Neural cell (in vitro differentiated cells): ENCODE measurements at regions not wholly inside any gene's neighbourhood (a gene's known extent, or its start where the extent isn't known, plus 50 kb on each side); places are given as distances from the start of the nearest gene placed in this dataset.
A peak's percentile ranks its signal among the peaks of the same experiment; 100 is the strongest.

Experiments
- H2AFZ ChIP-seq: fragments of 200-600, 300-800 bp; sonication (generic), shearing (Covaris generic); 2 replicates; pipeline ENCODE4 v1.6.0; 2014; ENCODE audit warnings: low read depth, mild to moderate bottlenecking, antibody characterized with exemption, low read length, moderate library complexity
- H3F3A ChIP-seq: fragments of 200-600 bp; shearing (Covaris generic); 2 replicates; pipeline ENCODE4 v1.6.1; 2016; ENCODE audit warnings: mild to moderate bottlenecking, moderate library complexity, mixed read lengths, antibody characterized with exemption, low read length; ENCODE audit not compliant: insufficient read depth, poor library complexity, severe bottlenecking
- H3K27ac ChIP-seq: fragments of 200-600, 300-800 bp; sonication (generic), shearing (Covaris generic); 2 replicates; pipeline ENCODE4 v1.5.1; 2014; ENCODE audit warnings: mild to moderate bottlenecking, low read length, moderate library complexity
- H3K27me3 ChIP-seq: fragments of 300-800, 200-600 bp; sonication (generic), shearing (Covaris generic); 2 replicates; pipeline ENCODE4 v1.6.0; 2014; ENCODE audit warnings: mild to moderate bottlenecking, low read depth, low read length, moderate library complexity; ENCODE audit not compliant: insufficient read depth
- H3K36me3 ChIP-seq: fragments of 300-800, 200-600 bp; sonication (generic), shearing (Covaris generic); 2 replicates; pipeline ENCODE4 v1.5.1; 2014; ENCODE audit warnings: mild to moderate bottlenecking, antibody characterized with exemption, low read length, moderate library complexity; ENCODE audit not compliant: insufficient read depth
- H3K4me2 ChIP-seq: fragments of 300-800, 200-600 bp; sonication (generic), shearing (Covaris generic); 2 replicates; pipeline ENCODE4 v1.6.0; 2014; ENCODE audit warnings: mild to moderate bottlenecking, low read length
- H3K4me3 ChIP-seq: fragments of 300-800, 200-600 bp; sonication (generic), shearing (Covaris generic); 2 replicates; pipeline ENCODE4 v1.5.1; 2014; ENCODE audit warnings: mild to moderate bottlenecking, low read length, moderate library complexity
- H3K79me2 ChIP-seq: fragments of 200-600 bp; shearing (Covaris generic); replicated peaks from 2 replicates; pipeline ENCODE4 v1.6.0; 2014; ENCODE audit warnings: mild to moderate bottlenecking, low read length, moderate library complexity; ENCODE audit not compliant: insufficient read depth
- H3K9ac ChIP-seq: fragments of 300-800, 200-600 bp; sonication (generic), shearing (Covaris generic); 2 replicates; pipeline ENCODE4 v1.6.1; 2016; ENCODE audit warnings: mild to moderate bottlenecking, low read length, mixed read lengths
- H3K9me2 ChIP-seq: fragments of 200-600 bp; shearing (Covaris generic); 2 replicates; pipeline ENCODE4 v1.6.1; 2016; ENCODE audit warnings: mild to moderate bottlenecking, low read length, mixed read lengths; ENCODE audit not compliant: insufficient read depth
- H3K9me3 ChIP-seq: fragments of 200-600, 300-800 bp; sonication (generic), shearing (Covaris generic); 2 replicates; pipeline ENCODE4 v1.6.1; 2016; ENCODE audit warnings: mild to moderate bottlenecking, mixed run types, low read length, moderate library complexity, mixed read lengths
- H4K20me1 ChIP-seq: fragments of 200-600 bp; shearing (Covaris generic); 2 replicates; pipeline ENCODE4 v1.6.1; 2016; ENCODE audit warnings: mild to moderate bottlenecking, mixed run types; ENCODE audit not compliant: insufficient read depth
- EP300 ChIP-seq: fragments of 450-650 bp; conservative IDR thresholded peaks from 2 replicates; pipeline ENCODE4 v1.6.1; 2014; ENCODE audit warnings: antibody characterized with exemption, mild to moderate bottlenecking, moderate library complexity; ENCODE audit not compliant: poor library complexity, severe bottlenecking
- EZH2 ChIP-seq: fragments of 200-600, 300-800 bp; shearing (Covaris generic), sonication (generic); IDR thresholded peaks from 2 replicates; pipeline ENCODE4 v1.6.1; 2014; ENCODE audit warnings: antibody characterized with exemption, low read length, borderline replicate concordance, mild to moderate bottlenecking; ENCODE audit not compliant: insufficient read depth, poor library complexity, severe bottlenecking
- MXI1 ChIP-seq: fragments of 450-650 bp; conservative IDR thresholded peaks from 2 replicates; pipeline ENCODE4 v1.6.1; 2014; ENCODE audit warnings: antibody characterized with exemption, mild to moderate bottlenecking; ENCODE audit not compliant: poor library complexity, severe bottlenecking
- POLR2AphosphoS5 ChIP-seq: IDR thresholded peaks from 2 replicates; pipeline ENCODE4 v1.6.1; 2012
- RAD21 ChIP-seq: fragments of 450-650 bp; conservative IDR thresholded peaks from 2 replicates; pipeline ENCODE4 v1.6.1; 2014; ENCODE audit warnings: antibody characterized with exemption, mild to moderate bottlenecking, moderate library complexity
- SMC3 ChIP-seq: fragments of 450-650 bp; conservative IDR thresholded peaks from 2 replicates; pipeline ENCODE4 v1.6.1; 2014; ENCODE audit warnings: antibody characterized with exemption, mild to moderate bottlenecking, moderate library complexity; ENCODE audit not compliant: poor library complexity
- TAF1 ChIP-seq: IDR thresholded peaks from 2 replicates; pipeline ENCODE4 v1.6.1; 2012; ENCODE audit warnings: low read depth
- TF ChIP-seq, protein P1 (sequence below): IDR thresholded peaks from 2 replicates; pipeline ENCODE4 v1.6.1; 2012; ENCODE audit warnings: borderline replicate concordance
- TF ChIP-seq, protein P2 (sequence below): fragments of 450-650 bp; IDR thresholded peaks from 2 replicates; pipeline ENCODE4 v1.5.1; 2014; ENCODE audit warnings: antibody characterized with exemption, mild to moderate bottlenecking, moderate library complexity; ENCODE audit not compliant: poor library complexity, severe bottlenecking

DNA sequence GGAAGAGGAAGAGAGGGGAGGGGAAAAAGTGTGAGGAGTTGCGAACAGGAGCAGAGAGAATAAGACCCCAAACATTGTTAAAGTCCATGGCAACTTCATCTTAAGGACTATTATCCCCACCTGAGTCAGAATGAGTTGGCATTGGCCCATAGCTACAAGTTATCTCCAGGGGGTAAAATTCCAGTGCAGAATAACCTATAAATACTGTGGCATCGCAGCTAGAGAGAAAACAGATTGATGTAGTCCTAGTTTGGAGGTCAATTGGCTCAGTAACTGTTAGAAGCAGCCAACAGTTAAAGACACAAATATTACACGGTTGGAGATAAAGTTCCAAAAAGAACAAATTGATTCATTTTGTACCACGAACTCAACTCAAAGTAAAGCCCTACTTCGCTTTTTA, 313.9 kb upstream of the CCDC54 start:
- Histone ChIP-seq H3K9me3 (no peaks in the 10 kb centered on the region), H3K4me3 (no peak overlapping the region), H3K27me3 (no peaks in the 10 kb centered on the region), H4K20me1 (no peaks in the 10 kb centered on the region), H3K36me3 (no peaks in the 10 kb centered on the region), H3K4me2 (no peak overlapping the region), H3K27ac (no peak overlapping the region), H3K9ac (no peak overlapping the region), H3K79me2 (no peaks in the 10 kb centered on the region), H2AFZ (no peak overlapping the region), H3F3A (no peaks in the 10 kb centered on the region), H3K9me2 (no peaks in the 10 kb centered on the region)
- TF ChIP-seq POLR2AphosphoS5, result no peak
- TF ChIP-seq MXI1, result no peak
- TF ChIP-seq EZH2, result no peak
- TF ChIP-seq SMC3, result no peak
- no peak for TF ChIP-seq EP300
- TF ChIP-seq, protein P1, sequence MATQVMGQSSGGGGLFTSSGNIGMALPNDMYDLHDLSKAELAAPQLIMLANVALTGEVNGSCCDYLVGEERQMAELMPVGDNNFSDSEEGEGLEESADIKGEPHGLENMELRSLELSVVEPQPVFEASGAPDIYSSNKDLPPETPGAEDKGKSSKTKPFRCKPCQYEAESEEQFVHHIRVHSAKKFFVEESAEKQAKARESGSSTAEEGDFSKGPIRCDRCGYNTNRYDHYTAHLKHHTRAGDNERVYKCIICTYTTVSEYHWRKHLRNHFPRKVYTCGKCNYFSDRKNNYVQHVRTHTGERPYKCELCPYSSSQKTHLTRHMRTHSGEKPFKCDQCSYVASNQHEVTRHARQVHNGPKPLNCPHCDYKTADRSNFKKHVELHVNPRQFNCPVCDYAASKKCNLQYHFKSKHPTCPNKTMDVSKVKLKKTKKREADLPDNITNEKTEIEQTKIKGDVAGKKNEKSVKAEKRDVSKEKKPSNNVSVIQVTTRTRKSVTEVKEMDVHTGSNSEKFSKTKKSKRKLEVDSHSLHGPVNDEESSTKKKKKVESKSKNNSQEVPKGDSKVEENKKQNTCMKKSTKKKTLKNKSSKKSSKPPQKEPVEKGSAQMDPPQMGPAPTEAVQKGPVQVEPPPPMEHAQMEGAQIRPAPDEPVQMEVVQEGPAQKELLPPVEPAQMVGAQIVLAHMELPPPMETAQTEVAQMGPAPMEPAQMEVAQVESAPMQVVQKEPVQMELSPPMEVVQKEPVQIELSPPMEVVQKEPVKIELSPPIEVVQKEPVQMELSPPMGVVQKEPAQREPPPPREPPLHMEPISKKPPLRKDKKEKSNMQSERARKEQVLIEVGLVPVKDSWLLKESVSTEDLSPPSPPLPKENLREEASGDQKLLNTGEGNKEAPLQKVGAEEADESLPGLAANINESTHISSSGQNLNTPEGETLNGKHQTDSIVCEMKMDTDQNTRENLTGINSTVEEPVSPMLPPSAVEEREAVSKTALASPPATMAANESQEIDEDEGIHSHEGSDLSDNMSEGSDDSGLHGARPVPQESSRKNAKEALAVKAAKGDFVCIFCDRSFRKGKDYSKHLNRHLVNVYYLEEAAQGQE, result no peak
- TF ChIP-seq, protein P2, sequence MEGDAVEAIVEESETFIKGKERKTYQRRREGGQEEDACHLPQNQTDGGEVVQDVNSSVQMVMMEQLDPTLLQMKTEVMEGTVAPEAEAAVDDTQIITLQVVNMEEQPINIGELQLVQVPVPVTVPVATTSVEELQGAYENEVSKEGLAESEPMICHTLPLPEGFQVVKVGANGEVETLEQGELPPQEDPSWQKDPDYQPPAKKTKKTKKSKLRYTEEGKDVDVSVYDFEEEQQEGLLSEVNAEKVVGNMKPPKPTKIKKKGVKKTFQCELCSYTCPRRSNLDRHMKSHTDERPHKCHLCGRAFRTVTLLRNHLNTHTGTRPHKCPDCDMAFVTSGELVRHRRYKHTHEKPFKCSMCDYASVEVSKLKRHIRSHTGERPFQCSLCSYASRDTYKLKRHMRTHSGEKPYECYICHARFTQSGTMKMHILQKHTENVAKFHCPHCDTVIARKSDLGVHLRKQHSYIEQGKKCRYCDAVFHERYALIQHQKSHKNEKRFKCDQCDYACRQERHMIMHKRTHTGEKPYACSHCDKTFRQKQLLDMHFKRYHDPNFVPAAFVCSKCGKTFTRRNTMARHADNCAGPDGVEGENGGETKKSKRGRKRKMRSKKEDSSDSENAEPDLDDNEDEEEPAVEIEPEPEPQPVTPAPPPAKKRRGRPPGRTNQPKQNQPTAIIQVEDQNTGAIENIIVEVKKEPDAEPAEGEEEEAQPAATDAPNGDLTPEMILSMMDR, result no peak
- TF ChIP-seq TAF1, result no peak
- no peak for TF ChIP-seq RAD21

DNA sequence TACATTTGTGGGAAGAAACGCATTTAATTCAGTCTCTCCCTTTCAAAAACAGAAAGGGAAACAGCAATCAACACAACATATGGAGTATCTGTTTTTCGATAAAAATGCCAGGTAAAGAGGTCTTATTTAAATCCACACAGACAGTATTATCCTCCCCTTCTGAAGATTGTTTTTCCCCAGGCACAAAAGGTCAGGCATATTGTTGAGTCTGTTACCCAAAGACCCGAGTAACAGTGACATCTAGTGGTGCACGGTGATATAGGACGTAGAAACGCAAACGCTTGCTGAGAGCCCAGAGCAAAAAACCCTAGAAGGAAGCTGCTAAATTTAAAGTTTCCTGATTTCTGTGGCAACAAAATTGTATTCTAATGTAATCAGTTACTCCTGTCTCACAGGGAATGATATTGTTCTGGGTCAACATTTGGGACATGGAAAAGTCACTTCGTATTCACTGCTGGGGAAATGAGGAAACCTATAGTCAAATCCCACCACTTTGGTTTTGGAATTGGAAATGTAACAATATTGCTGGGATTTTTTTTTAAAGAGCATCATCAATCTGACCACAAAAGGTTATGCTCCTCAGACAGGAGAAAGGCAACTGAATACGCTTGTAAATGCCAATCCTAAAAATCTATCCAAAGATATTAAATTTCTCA, 312.7 kb upstream of the CCDC54 start:
- H3K9me2 ChIP-seq, result no peaks in the 10 kb centered on the region
- H3K4me3 ChIP-seq, result no peak overlapping the region
- H3K27ac ChIP-seq, result peak overlapping the region; percentile 33
- no peaks in the 10 kb centered on the region for H4K20me1 ChIP-seq
- no peaks in the 10 kb centered on the region for H3K36me3 ChIP-seq
- no peak overlapping the region for H2AFZ ChIP-seq
- no peaks in the 10 kb centered on the region for H3F3A ChIP-seq
- H3K4me2 ChIP-seq, result peak overlapping the region; percentile 2
- H3K79me2 ChIP-seq, result no peaks in the 10 kb centered on the region
- TF ChIP-seq, protein P1, result no peak
- TF ChIP-seq, protein P2, result peak; percentile 92
- TF ChIP-seq RAD21, result peak; percentile 96
- TF ChIP-seq SMC3, result peak; percentile 86
- no peak for TF ChIP-seq TAF1
- TF ChIP-seq MXI1, result no peak
- no peak for TF ChIP-seq EP300
- no peak for TF ChIP-seq EZH2
- no peak for TF ChIP-seq POLR2AphosphoS5
- H3K9me3 ChIP-seq, result no peaks in the 10 kb centered on the region
- H3K9ac ChIP-seq, result no peak overlapping the region
- no peaks in the 10 kb centered on the region for H3K27me3 ChIP-seq
